ENCODE measurements at regions not wholly inside any gene's neighbourhood (a gene's known extent, or its start where the extent isn't known, plus 50 kb on each side); places are given as distances from the start of the nearest gene placed in this dataset.
"Not testable (repeated sequence)": the region's sequence is repeated elsewhere in the genome, so short reads cannot be mapped to it uniquely, and the experiment has no call there.

DNA sequence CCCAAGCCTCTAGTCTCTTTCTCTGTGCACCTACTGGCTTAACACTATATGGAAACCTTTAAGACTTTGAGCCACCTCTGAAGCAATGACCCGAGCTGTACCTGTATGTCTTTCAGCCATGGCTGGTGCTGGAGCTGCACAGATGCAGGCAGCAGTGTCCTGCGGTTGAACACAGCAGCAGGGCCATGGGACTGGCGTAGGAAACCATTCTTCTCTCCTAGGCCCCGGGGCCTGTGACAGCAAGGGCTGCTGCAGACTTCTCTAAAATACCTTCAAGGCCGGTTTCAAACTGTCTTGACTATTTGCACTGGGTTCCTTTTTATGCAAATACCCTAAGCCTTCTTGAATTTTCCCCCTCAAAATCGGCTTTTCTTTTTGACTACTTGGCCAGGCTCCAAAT lies 243.6 kb downstream of the CWH43 start:
- not testable (repeated sequence) for TF ChIP-seq POLR2A (IDR thresholded peaks at IDR 0.05)
- TF ChIP-seq, protein P1, sequence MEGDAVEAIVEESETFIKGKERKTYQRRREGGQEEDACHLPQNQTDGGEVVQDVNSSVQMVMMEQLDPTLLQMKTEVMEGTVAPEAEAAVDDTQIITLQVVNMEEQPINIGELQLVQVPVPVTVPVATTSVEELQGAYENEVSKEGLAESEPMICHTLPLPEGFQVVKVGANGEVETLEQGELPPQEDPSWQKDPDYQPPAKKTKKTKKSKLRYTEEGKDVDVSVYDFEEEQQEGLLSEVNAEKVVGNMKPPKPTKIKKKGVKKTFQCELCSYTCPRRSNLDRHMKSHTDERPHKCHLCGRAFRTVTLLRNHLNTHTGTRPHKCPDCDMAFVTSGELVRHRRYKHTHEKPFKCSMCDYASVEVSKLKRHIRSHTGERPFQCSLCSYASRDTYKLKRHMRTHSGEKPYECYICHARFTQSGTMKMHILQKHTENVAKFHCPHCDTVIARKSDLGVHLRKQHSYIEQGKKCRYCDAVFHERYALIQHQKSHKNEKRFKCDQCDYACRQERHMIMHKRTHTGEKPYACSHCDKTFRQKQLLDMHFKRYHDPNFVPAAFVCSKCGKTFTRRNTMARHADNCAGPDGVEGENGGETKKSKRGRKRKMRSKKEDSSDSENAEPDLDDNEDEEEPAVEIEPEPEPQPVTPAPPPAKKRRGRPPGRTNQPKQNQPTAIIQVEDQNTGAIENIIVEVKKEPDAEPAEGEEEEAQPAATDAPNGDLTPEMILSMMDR (IDR thresholded peaks at IDR 0.05) = not testable (repeated sequence)

All from esophagus squamous epithelium (tissue), 4 donors.